ENCODE measurements at regions not wholly inside any gene's neighbourhood (a gene's known extent, or its start where the extent isn't known, plus 50 kb on each side); places are given as distances from the start of the nearest gene placed in this dataset.

- TF ChIP-seq, protein P1, sequence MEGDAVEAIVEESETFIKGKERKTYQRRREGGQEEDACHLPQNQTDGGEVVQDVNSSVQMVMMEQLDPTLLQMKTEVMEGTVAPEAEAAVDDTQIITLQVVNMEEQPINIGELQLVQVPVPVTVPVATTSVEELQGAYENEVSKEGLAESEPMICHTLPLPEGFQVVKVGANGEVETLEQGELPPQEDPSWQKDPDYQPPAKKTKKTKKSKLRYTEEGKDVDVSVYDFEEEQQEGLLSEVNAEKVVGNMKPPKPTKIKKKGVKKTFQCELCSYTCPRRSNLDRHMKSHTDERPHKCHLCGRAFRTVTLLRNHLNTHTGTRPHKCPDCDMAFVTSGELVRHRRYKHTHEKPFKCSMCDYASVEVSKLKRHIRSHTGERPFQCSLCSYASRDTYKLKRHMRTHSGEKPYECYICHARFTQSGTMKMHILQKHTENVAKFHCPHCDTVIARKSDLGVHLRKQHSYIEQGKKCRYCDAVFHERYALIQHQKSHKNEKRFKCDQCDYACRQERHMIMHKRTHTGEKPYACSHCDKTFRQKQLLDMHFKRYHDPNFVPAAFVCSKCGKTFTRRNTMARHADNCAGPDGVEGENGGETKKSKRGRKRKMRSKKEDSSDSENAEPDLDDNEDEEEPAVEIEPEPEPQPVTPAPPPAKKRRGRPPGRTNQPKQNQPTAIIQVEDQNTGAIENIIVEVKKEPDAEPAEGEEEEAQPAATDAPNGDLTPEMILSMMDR (conservative IDR thresholded peaks at IDR 0.05; ENCODE audit: low read depth, low read length), result no peak
- TF ChIP-seq EZH2phosphoT487 (IDR thresholded peaks at IDR 0.05; ENCODE audit: borderline replicate concordance, low read length), result no peak
Measured at GRCh38 chr3:117695321-117695720, 985.7 kb downstream of the TUSC7 start.

Measured in PC-3 (cell line).